ENCODE measurements at regions not wholly inside any gene's neighbourhood (a gene's known extent, or its start where the extent isn't known, plus 50 kb on each side); places are given as distances from the start of the nearest gene placed in this dataset.
"Not testable (repeated sequence)": the region's sequence is repeated elsewhere in the genome, so short reads cannot be mapped to it uniquely, and the experiment has no call there.

- DNase-seq = no peak
Observed at GRCh38 chr3:177609613-177610012, 412.3 kb upstream of the TBL1XR1 start.

DNA sequence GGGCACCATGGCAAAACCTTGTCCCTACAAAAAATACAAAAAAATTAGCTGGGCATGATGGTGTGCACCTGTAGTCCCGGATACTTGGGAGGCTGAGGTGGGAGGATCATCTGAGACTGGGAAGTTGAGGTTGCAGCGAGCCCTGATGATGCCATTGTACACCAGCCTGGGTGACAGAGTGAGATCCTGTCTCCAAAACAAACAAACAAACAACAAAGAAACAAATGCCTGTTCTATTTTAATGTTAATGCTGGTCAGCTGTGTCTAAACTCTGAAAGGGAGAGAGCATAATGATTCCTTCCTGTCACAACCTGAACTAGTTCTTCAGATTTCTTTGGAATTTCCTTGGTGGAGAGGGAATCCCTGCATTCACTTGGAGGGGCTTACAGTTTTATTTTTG lies 413.0 kb upstream of the TBL1XR1 start:
- no peak for DNase-seq

GRCh38 chr3:177610686-177611633 lies 413.7 kb upstream of the TBL1XR1 start:
- DNase-seq = peak; percentile 67

GRCh38 chr3:177611752-177612334 lies 414.6 kb upstream of the TBL1XR1 start:
- no peak for DNase-seq

DNA sequence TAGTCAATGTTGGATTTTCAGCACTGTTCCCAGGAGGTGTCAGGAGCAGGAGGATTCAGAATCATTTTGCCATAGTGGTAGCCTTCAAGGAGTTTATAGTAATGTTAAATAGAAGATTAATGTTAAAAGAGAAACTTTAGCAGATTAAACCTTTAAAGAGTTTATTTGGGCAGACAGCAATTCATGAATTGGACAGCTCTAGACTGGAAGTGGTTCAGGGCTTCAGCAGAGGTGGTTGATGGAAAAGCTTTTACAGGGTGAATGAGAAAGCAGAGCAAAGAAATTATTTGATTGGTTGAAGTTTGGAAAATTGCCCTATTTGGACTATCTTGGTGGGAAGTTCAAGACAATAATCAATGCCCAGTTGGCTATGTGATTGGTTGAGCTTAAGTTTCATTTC lies 416.6 kb upstream of the TBL1XR1 start:
- DNase-seq = no peak

DNA sequence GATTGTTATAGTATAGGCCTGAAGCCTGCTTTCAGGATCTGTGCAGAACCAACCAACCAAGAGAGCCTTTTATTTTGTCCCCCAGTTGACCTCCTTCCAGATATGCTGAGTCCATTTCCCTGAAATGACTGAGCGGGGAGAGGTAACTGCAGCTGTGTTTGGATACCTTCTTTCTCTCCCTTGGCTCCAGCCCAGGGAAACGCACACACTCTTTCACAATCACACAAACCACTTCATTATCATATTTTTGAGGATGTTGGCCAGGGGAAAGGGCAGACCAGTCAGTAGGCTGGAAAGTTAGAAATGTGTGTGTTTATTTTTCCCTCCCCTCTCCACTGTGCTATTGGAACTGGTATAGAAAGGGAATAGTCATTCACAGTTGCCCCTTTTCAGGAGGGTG lies 417.7 kb upstream of the TBL1XR1 start:
- no peak for DNase-seq

GRCh38 chr3:177618873-177619733 lies 421.8 kb upstream of the TBL1XR1 start:
- DNase-seq = no peak

GRCh38 chr3:177620073-177620472 lies 422.8 kb upstream of the TBL1XR1 start:
- DNase-seq = no peak

- peak; percentile 24 for DNase-seq
Observed at GRCh38 chr3:177622520-177622919, 425.2 kb upstream of the TBL1XR1 start.

- no peak for DNase-seq
Observed at GRCh38 chr3:177622982-177623617, 425.8 kb upstream of the TBL1XR1 start.

DNA sequence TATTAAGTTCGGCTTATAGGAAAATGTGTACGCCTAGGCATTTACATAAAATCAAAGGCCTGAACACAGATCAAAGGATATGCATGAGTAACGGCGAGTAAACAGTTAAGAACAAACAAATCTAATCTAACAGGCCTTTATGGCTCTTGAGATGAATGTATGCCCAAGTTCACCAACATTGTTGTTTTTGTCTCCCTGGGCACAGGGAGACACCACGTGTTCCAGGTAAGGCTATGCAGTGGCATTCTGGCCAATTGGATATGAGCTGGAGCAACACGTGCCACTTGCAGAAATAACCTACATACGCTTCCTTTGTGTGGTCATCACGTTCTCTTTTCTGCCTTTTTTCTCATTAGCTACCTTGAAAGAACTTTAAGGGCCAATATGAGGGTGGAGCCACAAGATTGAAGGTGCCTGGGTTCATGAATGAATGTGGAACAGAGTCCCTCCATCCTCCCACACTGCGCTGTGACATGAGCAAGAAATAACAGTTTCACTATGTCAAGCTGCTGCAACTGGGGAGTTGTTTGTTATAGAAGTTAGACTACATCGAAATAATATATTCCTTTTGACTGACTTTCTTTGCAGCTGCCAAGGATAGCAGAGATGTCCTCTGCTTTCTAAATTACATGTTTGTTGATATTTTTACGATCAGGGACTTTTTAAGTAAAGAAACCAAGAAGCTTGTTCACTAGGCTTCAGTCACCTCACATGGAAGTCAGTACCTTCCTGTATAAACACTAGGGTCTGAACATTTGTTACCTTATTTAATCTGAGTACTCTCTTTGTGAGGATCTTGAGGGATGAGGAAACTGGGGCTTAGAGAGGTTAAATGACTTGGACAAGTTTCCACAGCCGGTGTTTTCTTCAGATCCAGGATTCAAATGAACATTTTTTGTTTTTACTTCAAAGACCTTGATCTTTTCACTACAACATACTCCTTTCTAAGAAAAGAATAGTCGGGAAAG lies 427.5 kb upstream of the TBL1XR1 start:
- no peak for DNase-seq

DNA sequence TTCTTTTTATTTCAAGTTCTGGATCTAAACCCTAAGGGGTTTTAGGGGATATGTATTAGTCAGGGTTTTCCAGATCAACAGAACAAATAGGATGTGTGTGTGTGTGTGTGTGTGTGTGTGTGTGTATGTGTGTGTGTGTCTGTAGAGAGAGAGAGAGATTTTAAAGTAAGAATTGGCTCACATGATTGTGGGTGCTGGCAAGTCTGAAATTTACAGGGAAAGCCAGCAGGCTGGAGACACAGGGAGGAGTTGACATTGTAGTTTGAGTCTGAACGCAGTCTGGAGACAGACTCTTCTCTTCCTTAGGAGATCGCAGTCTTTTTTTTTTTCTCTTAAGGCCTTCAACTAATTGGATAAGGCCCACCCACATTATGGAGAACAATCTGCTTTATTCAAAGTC lies 428.8 kb upstream of the TBL1XR1 start:
- DNase-seq = peak; percentile 65

- not testable (repeated sequence) for DNase-seq
Observed at GRCh38 chr3:177628095-177628719, 430.9 kb upstream of the TBL1XR1 start.

GRCh38 chr3:177629276-177629675 lies 432.0 kb upstream of the TBL1XR1 start:
- no peak for DNase-seq

DNA sequence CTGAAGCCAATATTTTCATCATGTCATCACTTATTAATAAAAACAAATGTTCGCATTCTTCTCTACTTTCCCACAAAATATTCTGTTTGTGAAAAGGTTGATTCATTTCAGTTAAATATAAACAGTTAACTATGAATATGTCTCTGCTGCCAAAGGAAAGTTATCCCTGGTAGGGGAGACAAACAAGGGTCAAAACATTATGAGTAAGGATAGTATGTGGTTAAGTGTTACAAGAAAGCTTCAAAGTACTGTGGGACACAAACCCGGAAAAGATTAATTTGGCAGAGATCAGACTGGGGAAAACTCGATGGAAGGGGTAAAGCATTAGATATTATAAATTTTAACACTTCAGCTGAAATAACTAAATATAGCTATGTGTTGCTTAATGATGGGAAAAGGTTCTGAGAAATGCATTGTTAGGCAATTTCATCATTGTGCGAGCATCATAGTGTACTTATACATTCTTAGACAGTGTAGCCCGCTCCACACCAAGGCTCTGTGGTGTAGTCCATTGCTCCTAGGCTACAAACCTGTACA lies 436.5 kb upstream of the TBL1XR1 start:
- DNase-seq = no peak

DNA sequence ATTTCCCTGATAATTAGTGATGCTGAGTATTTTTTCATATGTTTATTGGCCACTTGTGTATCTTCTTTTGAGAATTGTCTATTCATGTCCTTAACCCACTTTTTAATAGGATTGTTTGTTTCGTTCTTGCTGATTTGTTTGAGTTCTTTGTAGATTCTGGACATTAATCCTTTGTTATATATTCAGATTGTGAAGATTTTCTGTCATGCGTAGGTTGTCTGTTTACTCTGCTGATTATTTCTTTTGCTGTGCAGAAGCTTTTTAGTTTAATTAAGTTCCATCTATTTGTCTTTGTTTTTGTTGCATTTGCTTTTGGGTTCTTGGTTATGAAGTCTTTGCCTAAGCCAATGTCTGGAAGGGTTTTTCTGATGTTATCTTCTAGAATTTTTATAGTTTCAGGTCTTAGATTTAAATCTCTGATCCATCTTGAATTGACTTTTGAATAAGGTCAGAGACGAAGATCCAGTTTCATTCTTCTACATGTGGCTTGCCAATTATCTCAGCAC lies 438.4 kb upstream of the TBL1XR1 start:
- DNase-seq = not testable (repeated sequence)

GRCh38 chr3:177640319-177640965 lies 443.2 kb upstream of the TBL1XR1 start:
- DNase-seq = peak; percentile 24

DNA sequence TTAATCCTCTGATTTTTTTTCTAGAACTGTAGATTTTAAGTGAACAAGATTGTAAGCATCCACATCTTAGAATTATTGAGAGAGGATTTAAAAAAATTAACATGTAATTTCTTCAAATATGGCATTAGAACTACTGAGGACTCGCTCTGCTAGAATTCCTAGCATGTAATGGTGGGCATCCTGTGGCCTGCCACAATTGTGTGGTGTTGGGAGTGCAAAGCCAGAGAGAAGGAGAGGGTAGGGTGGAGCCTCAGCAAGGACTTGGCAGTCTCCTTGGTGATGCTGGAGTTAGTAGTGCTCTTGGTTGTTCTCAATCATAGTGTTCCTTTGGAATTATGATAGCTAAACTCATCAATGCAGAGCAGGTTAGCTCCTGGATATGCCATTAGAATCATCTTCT lies 443.9 kb upstream of the TBL1XR1 start:
- DNase-seq = peak; percentile 50

DNA sequence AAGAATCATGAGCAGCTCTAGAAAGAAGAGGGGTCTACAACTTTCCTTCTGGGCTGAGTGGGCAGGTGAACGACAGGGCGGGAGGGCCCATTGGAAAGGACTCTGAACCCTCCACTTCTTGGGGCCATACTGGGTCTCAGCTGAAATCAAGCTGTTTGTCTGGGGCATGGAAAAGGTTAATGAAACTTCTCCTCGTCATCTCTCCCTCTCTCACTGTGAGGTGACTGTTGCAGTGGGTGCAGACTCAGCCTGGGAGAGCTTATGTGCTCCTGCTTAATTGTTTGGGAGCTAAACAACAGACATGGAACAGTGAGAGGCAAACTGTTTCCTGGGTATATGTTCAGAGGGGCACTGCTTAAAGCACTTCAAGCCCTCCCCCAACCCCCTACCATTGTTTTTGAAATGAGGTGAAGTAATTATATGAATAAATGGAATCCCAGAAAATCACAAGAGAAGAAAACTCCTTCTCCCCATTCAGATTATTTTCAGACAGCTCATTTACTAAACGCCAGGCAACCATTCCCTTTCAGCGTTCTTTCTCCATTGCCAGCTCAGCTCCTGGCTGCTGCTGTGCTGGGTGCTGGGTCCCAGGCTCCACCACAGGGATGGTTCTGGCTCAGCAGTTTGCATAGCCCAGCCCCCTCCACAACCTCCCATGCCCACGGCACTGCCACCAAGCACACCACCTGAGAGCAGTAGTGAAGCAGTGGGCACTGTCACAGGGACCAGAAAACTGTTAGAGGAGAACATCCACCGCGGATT lies 444.9 kb upstream of the TBL1XR1 start:
- peak; percentile 94 for DNase-seq

Data from NCI-H82 (cell line).